Suprapubic skin (tissue), 3 donors: ENCODE measurements at regions not wholly inside any gene's neighbourhood (a gene's known extent, or its start where the extent isn't known, plus 50 kb on each side); places are given as distances from the start of the nearest gene placed in this dataset.

ENCODE experiments used
- CTCF ChIP-seq, 2 donors: fragments of 200-600 bp in 1 of 2; fragments of 450-650 bp in 1 of 2; sonication (generic) in 1 of 2; IDR thresholded peaks; one replicate each; pipeline ENCODE4 v1.5.1; 2016 to 2019; ENCODE audit warnings: antibody characterized with exemption in 2 of 2, mild to moderate bottlenecking in 1 of 2, moderate library complexity in 1 of 2
- EP300 ChIP-seq: sonication (generic); formaldehyde crosslinking; IDR thresholded peaks from one replicate; pipeline ENCODE4 v1.6.1; 2017; ENCODE audit warnings: antibody characterized with exemption

- TF ChIP-seq EP300 (no peak), CTCF (IDR thresholded peaks at IDR 0.05) (no peak)
Measured at GRCh38 chr6:90406957-90407356, 110.3 kb upstream of the BACH2 start.
